ENCODE measurements at regions not wholly inside any gene's neighbourhood (a gene's known extent, or its start where the extent isn't known, plus 50 kb on each side); places are given as distances from the start of the nearest gene placed in this dataset.

- intact Hi-C loops (cut with DNase I), result no loop called here
Measured at GRCh38 chr5:40321514-40321913, 358.2 kb upstream of the PTGER4 start.

GRCh38 chr5:40318395-40318794 is 361.3 kb upstream of the PTGER4 start:
- intact Hi-C loops (cut with DNase I), result no loop called here
- no peak for ATAC-seq (ENCODE audit: poor library complexity)

More at GRCh38 chr5:40321514-40321913, 358.2 kb upstream of the PTGER4 start:
- no peak for ATAC-seq (ENCODE audit: poor library complexity)
- no peak for DNase-seq

GRCh38 chr5:40317023-40317422 is 362.7 kb upstream of the PTGER4 start:
- no peak for DNase-seq
- ATAC-seq (ENCODE audit: poor library complexity), result no peak
- intact Hi-C loops (cut with DNase I), result no loop called here

More at GRCh38 chr5:40318395-40318794, 361.3 kb upstream of the PTGER4 start:
- no peak for DNase-seq

- DNase-seq (no peak), ATAC-seq (ENCODE audit: poor library complexity) (no peak)
- intact Hi-C loops (cut with DNase I), result no loop called here
Measured at GRCh38 chr5:40315126-40315525, 364.6 kb upstream of the PTGER4 start.

- ATAC-seq (ENCODE audit: poor library complexity) (no peak), DNase-seq (no peak)
- intact Hi-C loops (cut with DNase I), result no loop called here
Measured at GRCh38 chr5:40314275-40314674, 365.4 kb upstream of the PTGER4 start.

- no peak for DNase-seq
- no peak for ATAC-seq (ENCODE audit: poor library complexity)
- intact Hi-C loops (cut with DNase I), result no loop called here
Measured at GRCh38 chr5:40312205-40312604, 367.5 kb upstream of the PTGER4 start.

GRCh38 chr5:40309851-40310250 is 369.9 kb upstream of the PTGER4 start:
- intact Hi-C loops (cut with DNase I), result no loop called here
- no peak for ATAC-seq (ENCODE audit: poor library complexity)
- DNase-seq, result no peak

GRCh38 chr5:40308867-40309266 is 370.8 kb upstream of the PTGER4 start:
- DNase-seq, result no peak
- intact Hi-C loops (cut with DNase I), result no loop called here
- ATAC-seq (ENCODE audit: poor library complexity), result no peak

GRCh38 chr5:40307920-40308319 is 371.8 kb upstream of the PTGER4 start:
- no peak for ATAC-seq (ENCODE audit: poor library complexity)
- no peak for DNase-seq
- intact Hi-C loops (cut with DNase I), result no loop called here

GRCh38 chr5:40306869-40307487 is 372.7 kb upstream of the PTGER4 start:
- no peak for DNase-seq
- ATAC-seq (ENCODE audit: poor library complexity), result no peak
- intact Hi-C loops (cut with DNase I), result no loop called here

- intact Hi-C loops (cut with DNase I), result no loop called here
- DNase-seq, result no peak
- ATAC-seq (ENCODE audit: poor library complexity), result no peak
Measured at GRCh38 chr5:40292006-40292405, 387.7 kb upstream of the PTGER4 start.

- ATAC-seq (ENCODE audit: poor library complexity), result no peak
- intact Hi-C loops (cut with DNase I), result no loop called here
- no peak for DNase-seq
Measured at GRCh38 chr5:40291338-40291737, 388.4 kb upstream of the PTGER4 start.

- intact Hi-C loops (cut with DNase I), result no loop called here
- no peak for ATAC-seq (ENCODE audit: poor library complexity)
- DNase-seq, result no peak
Measured at GRCh38 chr5:40288800-40289485, 390.8 kb upstream of the PTGER4 start.

GRCh38 chr5:40284863-40285262 is 394.9 kb upstream of the PTGER4 start:
- intact Hi-C loops (cut with DNase I), result no loop called here
- ATAC-seq (ENCODE audit: poor library complexity) (no peak), DNase-seq (no peak)

GRCh38 chr5:40278881-40279280 is 400.8 kb upstream of the PTGER4 start:
- no peak for ATAC-seq (ENCODE audit: poor library complexity)
- DNase-seq, result no peak
- intact Hi-C loops (cut with DNase I), result no loop called here

GRCh38 chr5:40277161-40277906 is 402.4 kb upstream of the PTGER4 start:
- DNase-seq (no peak), ATAC-seq (ENCODE audit: poor library complexity) (no peak)
- intact Hi-C loops (cut with DNase I), result no loop called here

GRCh38 chr5:40276426-40277102 is 403.2 kb upstream of the PTGER4 start:
- ATAC-seq (ENCODE audit: poor library complexity) (no peak), DNase-seq (no peak)
- intact Hi-C loops (cut with DNase I), result no loop called here

GRCh38 chr5:40274568-40274967 is 405.1 kb upstream of the PTGER4 start:
- ATAC-seq (ENCODE audit: poor library complexity) (no peak), DNase-seq (no peak)
- intact Hi-C loops (cut with DNase I), result no loop called here

GRCh38 chr5:40273936-40274335 is 405.8 kb upstream of the PTGER4 start:
- ATAC-seq (ENCODE audit: poor library complexity), result no peak
- intact Hi-C loops (cut with DNase I), result no loop called here

More at GRCh38 chr5:40273936-40274335, 405.8 kb upstream of the PTGER4 start:
- DNase-seq, result no peak
